ENCODE measurements at regions not wholly inside any gene's neighbourhood (a gene's known extent, or its start where the extent isn't known, plus 50 kb on each side); places are given as distances from the start of the nearest gene placed in this dataset.
"Not testable (repeated sequence)": the region's sequence is repeated elsewhere in the genome, so short reads cannot be mapped to it uniquely, and the experiment has no call there.

- no CpG with 5 or more reads among the region's 1 CpG for WGBS (ENCODE audit: extremely low coverage, insufficient coverage, insufficient read length)
- no peaks in the 10 kb centered on the region for H3K36me3 ChIP-seq (ENCODE audit: control insufficient read depth in 1 of 2, insufficient read depth in 2 of 2, low read length in 2 of 2)
- no peak for DNase-seq
Observed at GRCh38 chr3:115293321-115293720, 146.2 kb upstream of the ZBTB20 start.

GRCh38 chr3:115301364-115301860, 154.3 kb upstream of the ZBTB20 start:
- H3K14ac ChIP-seq (ENCODE audit: low read length) = no peak overlapping the region
- no peak overlapping the region for H3K4ac ChIP-seq (ENCODE audit: low read depth, low read length)
- no CpG with 5 or more reads among the region's 4 CpGs for WGBS (ENCODE audit: extremely low coverage, insufficient coverage, insufficient read length)
- H3K18ac ChIP-seq (ENCODE audit: low read length) = no peak overlapping the region
- no peak for DNase-seq
- no peak overlapping the region for H3K4me3 ChIP-seq (ENCODE audit: low read depth, low read length)
- H2BK5ac ChIP-seq (ENCODE audit: low read depth, low read length, poor library complexity) = no peak overlapping the region
- H3K4me2 ChIP-seq (ENCODE audit: low read length) = no peak overlapping the region
- no peaks in the 10 kb centered on the region for H3K9me3 ChIP-seq (ENCODE audit: insufficient read depth, low read depth, low read length)
- H2BK120ac ChIP-seq (ENCODE audit: insufficient read depth, low read length, poor library complexity) = no peak overlapping the region
- no peak overlapping the region for H2AFZ ChIP-seq (ENCODE audit: insufficient read depth, low read length, poor library complexity)
- H3K4me1 ChIP-seq (ENCODE audit: control insufficient read depth in 1 of 2, insufficient read depth in 2 of 2, low read length in 2 of 2) = no peaks in the 10 kb centered on the region
- no peaks in the 10 kb centered on the region for H3K36me3 ChIP-seq (ENCODE audit: control insufficient read depth in 1 of 2, insufficient read depth in 2 of 2, low read length in 2 of 2)
- H2AK5ac ChIP-seq (ENCODE audit: low read length) = no peak overlapping the region
- H3K27ac ChIP-seq (ENCODE audit: low read depth, low read length) = no peak overlapping the region
- H4K12ac ChIP-seq (ENCODE audit: low read depth, low read length) = no peak overlapping the region
- no peak overlapping the region for H3K9ac ChIP-seq (ENCODE audit: low read length)
- H3K79me1 ChIP-seq (ENCODE audit: low read length) = no peaks in the 10 kb centered on the region
- H3K27me3 ChIP-seq (ENCODE audit: insufficient read depth, low read length) = no peaks in the 10 kb centered on the region
- H4K8ac ChIP-seq (ENCODE audit: low read depth, low read length) = no peak overlapping the region
- no peak overlapping the region for H4K91ac ChIP-seq (ENCODE audit: low read depth, low read length)
- no peak overlapping the region for H2BK12ac ChIP-seq (ENCODE audit: low read length)
- H3K79me2 ChIP-seq (ENCODE audit: control insufficient read depth, insufficient read depth, low read length, poor library complexity) = no peaks in the 10 kb centered on the region
- no peak overlapping the region for H3K23ac ChIP-seq (ENCODE audit: low read length)

More at GRCh38 chr3:115293321-115293720, 146.2 kb upstream of the ZBTB20 start:
- Histone ChIP-seq H3K79me2 (ENCODE audit: control insufficient read depth, insufficient read depth, low read length, poor library complexity) (no peaks in the 10 kb centered on the region), H3K18ac (ENCODE audit: low read length) (no peak overlapping the region), H4K91ac (ENCODE audit: low read depth, low read length) (no peak overlapping the region), H3K27me3 (ENCODE audit: insufficient read depth, low read length) (no peaks in the 10 kb centered on the region), H2BK12ac (ENCODE audit: low read length) (no peak overlapping the region), H3K4me1 (ENCODE audit: control insufficient read depth in 1 of 2, insufficient read depth in 2 of 2, low read length in 2 of 2) (no peaks in the 10 kb centered on the region), H3K9ac (ENCODE audit: low read length) (no peak overlapping the region), H3K14ac (ENCODE audit: low read length) (no peak overlapping the region), H3K4me3 (ENCODE audit: low read depth, low read length) (no peak overlapping the region), H3K4ac (ENCODE audit: low read depth, low read length) (no peak overlapping the region), H3K9me3 (ENCODE audit: insufficient read depth, low read depth, low read length) (no peaks in the 10 kb centered on the region), H2BK120ac (ENCODE audit: insufficient read depth, low read length, poor library complexity) (no peak overlapping the region), H3K23ac (ENCODE audit: low read length) (no peak overlapping the region), H3K4me2 (ENCODE audit: low read length) (no peak overlapping the region), H2AFZ (ENCODE audit: insufficient read depth, low read length, poor library complexity) (no peak overlapping the region), H4K12ac (ENCODE audit: low read depth, low read length) (no peak overlapping the region), H4K8ac (ENCODE audit: low read depth, low read length) (no peak overlapping the region), H3K79me1 (ENCODE audit: low read length) (no peaks in the 10 kb centered on the region), H2BK5ac (ENCODE audit: low read depth, low read length, poor library complexity) (no peak overlapping the region), H2AK5ac (ENCODE audit: low read length) (no peak overlapping the region), H3K27ac (ENCODE audit: low read depth, low read length) (no peak overlapping the region)

- H3K9me3 ChIP-seq (ENCODE audit: insufficient read depth, low read depth, low read length); H3K27me3 ChIP-seq (ENCODE audit: insufficient read depth, low read length); H3K4me2 ChIP-seq (ENCODE audit: low read length); H3K79me1 ChIP-seq (ENCODE audit: low read length); H3K27ac ChIP-seq (ENCODE audit: low read depth, low read length); H3K79me2 ChIP-seq (ENCODE audit: control insufficient read depth, insufficient read depth, low read length, poor library complexity); H2BK120ac ChIP-seq (ENCODE audit: insufficient read depth, low read length, poor library complexity); H3K4me3 ChIP-seq (ENCODE audit: low read depth, low read length); H2BK5ac ChIP-seq (ENCODE audit: low read depth, low read length, poor library complexity); H2AFZ ChIP-seq (ENCODE audit: insufficient read depth, low read length, poor library complexity); H3K18ac ChIP-seq (ENCODE audit: low read length); DNase-seq; H4K8ac ChIP-seq (ENCODE audit: low read depth, low read length); H3K36me3 ChIP-seq (ENCODE audit: control insufficient read depth in 1 of 2, insufficient read depth in 2 of 2, low read length in 2 of 2); H2AK5ac ChIP-seq (ENCODE audit: low read length); H4K12ac ChIP-seq (ENCODE audit: low read depth, low read length); H3K4ac ChIP-seq (ENCODE audit: low read depth, low read length); H3K9ac ChIP-seq (ENCODE audit: low read length); H3K23ac ChIP-seq (ENCODE audit: low read length); H4K91ac ChIP-seq (ENCODE audit: low read depth, low read length); H2BK12ac ChIP-seq (ENCODE audit: low read length); H3K14ac ChIP-seq (ENCODE audit: low read length); H3K4me1 ChIP-seq (ENCODE audit: control insufficient read depth in 1 of 2, insufficient read depth in 2 of 2, low read length in 2 of 2): not testable (repeated sequence)
- WGBS (ENCODE audit: extremely low coverage, insufficient coverage, insufficient read length) = no CpG with 5 or more reads among the region's 20 CpGs
Observed at GRCh38 chr3:115317953-115318352, 170.9 kb upstream of the ZBTB20 start.

GRCh38 chr3:115321400-115321805, 174.3 kb upstream of the ZBTB20 start:
- no peak overlapping the region for H3K27ac ChIP-seq (ENCODE audit: low read depth, low read length)
- no peaks in the 10 kb centered on the region for H3K79me2 ChIP-seq (ENCODE audit: control insufficient read depth, insufficient read depth, low read length, poor library complexity)
- no peak overlapping the region for H4K8ac ChIP-seq (ENCODE audit: low read depth, low read length)
- no peaks in the 10 kb centered on the region for H3K79me1 ChIP-seq (ENCODE audit: low read length)
- no peak overlapping the region for H2AFZ ChIP-seq (ENCODE audit: insufficient read depth, low read length, poor library complexity)
- no peak overlapping the region for H3K18ac ChIP-seq (ENCODE audit: low read length)
- H3K4me2 ChIP-seq (ENCODE audit: low read length) = no peak overlapping the region
- no peak overlapping the region for H4K12ac ChIP-seq (ENCODE audit: low read depth, low read length)
- no peak overlapping the region for H3K9ac ChIP-seq (ENCODE audit: low read length)
- H3K9me3 ChIP-seq (ENCODE audit: insufficient read depth, low read depth, low read length) = no peaks in the 10 kb centered on the region
- H2BK12ac ChIP-seq (ENCODE audit: low read length) = no peak overlapping the region
- no peaks in the 10 kb centered on the region for H3K36me3 ChIP-seq (ENCODE audit: control insufficient read depth in 1 of 2, insufficient read depth in 2 of 2, low read length in 2 of 2)
- H2BK5ac ChIP-seq (ENCODE audit: low read depth, low read length, poor library complexity) = no peak overlapping the region
- no peak overlapping the region for H3K23ac ChIP-seq (ENCODE audit: low read length)
- no peak overlapping the region for H3K14ac ChIP-seq (ENCODE audit: low read length)
- DNase-seq = no peak
- H3K4ac ChIP-seq (ENCODE audit: low read depth, low read length) = no peak overlapping the region
- no peak overlapping the region for H4K91ac ChIP-seq (ENCODE audit: low read depth, low read length)
- no peak overlapping the region for H2AK5ac ChIP-seq (ENCODE audit: low read length)
- H3K4me1 ChIP-seq (ENCODE audit: control insufficient read depth in 1 of 2, insufficient read depth in 2 of 2, low read length in 2 of 2) = no peaks in the 10 kb centered on the region
- no peaks in the 10 kb centered on the region for H3K27me3 ChIP-seq (ENCODE audit: insufficient read depth, low read length)
- WGBS (ENCODE audit: extremely low coverage, insufficient coverage, insufficient read length) = no CpG with 5 or more reads among the region's 3 CpGs
- no peak overlapping the region for H2BK120ac ChIP-seq (ENCODE audit: insufficient read depth, low read length, poor library complexity)
- no peak overlapping the region for H3K4me3 ChIP-seq (ENCODE audit: low read depth, low read length)
